GM06990 (cell line): ENCODE measurements at regions not wholly inside any gene's neighbourhood (a gene's known extent, or its start where the extent isn't known, plus 50 kb on each side); places are given as distances from the start of the nearest gene placed in this dataset.

Experiments
- DNase-seq: peaks from one replicate; pipeline ENCODE4 v3.0.0-alpha.2; 2011; ENCODE audit not compliant: insufficient read length; ENCODE audit errors: extremely low read depth
- H3K27me3 ChIP-seq: replicated peaks from 2 replicates; pipeline ENCODE4 v1.6.0; 2011; ENCODE audit warnings: low read length; ENCODE audit not compliant: control insufficient read depth, insufficient read depth
- H3K36me3 ChIP-seq: 2 replicates; pipeline ENCODE4 v1.5.1; 2011; ENCODE audit warnings: low read length; ENCODE audit not compliant: control insufficient read depth, insufficient read depth
- H3K4me3 ChIP-seq: replicated peaks from 2 replicates; pipeline ENCODE4 v1.5.1; 2011; ENCODE audit warnings: low read depth, mild to moderate bottlenecking, control low read depth, low read length
- TF ChIP-seq, protein P1 (sequence below): IDR thresholded peaks from 2 replicates; pipeline ENCODE4 v1.5.1; 2011; ENCODE audit warnings: low read length, control low read depth, mild to moderate bottlenecking, inconsistent platforms; ENCODE audit not compliant: insufficient read depth, poor library complexity, severe bottlenecking

DNA sequence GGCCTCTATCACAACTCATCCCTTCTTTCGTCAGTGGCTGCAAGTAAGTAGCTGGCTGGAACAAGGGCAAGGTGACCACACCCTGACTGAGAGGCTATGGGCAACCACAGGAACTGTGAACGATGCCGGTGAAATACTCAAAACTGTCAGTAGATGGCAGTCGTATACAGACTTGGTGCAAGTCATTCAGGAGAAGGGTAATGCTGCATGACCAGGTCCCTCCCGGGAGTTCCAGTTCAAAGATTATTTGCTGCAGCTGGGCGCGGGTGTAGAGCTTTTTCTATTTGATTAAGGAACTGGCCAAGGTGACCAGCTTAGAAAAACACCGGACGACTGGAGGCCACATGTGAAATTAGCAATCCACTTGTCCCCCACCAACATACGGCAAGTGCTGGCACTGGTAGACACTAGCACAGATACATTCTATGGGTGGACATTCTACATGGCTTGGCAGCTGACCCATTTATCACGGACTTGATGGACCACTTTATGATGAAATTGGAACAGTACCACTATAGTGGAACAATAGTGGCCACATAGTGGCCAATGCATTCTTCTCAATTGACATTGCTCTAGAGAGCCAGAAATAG is 726.6 kb downstream of the TRAM1L1 start:
- H3K36me3 ChIP-seq: no peaks in the 10 kb centered on the region
- TF ChIP-seq, protein P1, sequence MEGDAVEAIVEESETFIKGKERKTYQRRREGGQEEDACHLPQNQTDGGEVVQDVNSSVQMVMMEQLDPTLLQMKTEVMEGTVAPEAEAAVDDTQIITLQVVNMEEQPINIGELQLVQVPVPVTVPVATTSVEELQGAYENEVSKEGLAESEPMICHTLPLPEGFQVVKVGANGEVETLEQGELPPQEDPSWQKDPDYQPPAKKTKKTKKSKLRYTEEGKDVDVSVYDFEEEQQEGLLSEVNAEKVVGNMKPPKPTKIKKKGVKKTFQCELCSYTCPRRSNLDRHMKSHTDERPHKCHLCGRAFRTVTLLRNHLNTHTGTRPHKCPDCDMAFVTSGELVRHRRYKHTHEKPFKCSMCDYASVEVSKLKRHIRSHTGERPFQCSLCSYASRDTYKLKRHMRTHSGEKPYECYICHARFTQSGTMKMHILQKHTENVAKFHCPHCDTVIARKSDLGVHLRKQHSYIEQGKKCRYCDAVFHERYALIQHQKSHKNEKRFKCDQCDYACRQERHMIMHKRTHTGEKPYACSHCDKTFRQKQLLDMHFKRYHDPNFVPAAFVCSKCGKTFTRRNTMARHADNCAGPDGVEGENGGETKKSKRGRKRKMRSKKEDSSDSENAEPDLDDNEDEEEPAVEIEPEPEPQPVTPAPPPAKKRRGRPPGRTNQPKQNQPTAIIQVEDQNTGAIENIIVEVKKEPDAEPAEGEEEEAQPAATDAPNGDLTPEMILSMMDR: peak; percentile 72
- no peaks in the 10 kb centered on the region for H3K27me3 ChIP-seq
- DNase-seq: peak; percentile 10
- H3K4me3 ChIP-seq: no peak overlapping the region

DNA sequence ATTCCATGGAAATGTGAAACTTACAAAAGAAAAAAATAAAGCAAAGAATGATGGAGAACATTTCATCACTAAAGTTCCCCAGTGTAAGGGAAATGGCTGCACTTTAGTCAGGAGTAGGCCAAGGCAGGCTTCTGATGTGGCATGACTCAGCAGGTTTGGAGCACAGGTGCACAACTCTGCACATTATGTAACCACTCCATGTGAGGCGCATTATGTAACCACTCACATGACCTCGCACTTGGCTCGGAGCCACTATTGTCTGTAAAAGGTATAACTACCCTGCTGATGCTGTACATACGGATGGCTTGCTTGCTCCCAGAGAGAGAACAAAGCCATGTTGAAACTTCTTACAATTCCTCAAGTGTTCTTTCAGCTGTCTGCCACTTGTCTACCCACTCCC is 727.6 kb downstream of the TRAM1L1 start:
- H3K36me3 ChIP-seq: no peaks in the 10 kb centered on the region
- no peak overlapping the region for H3K4me3 ChIP-seq
- H3K27me3 ChIP-seq: no peaks in the 10 kb centered on the region
- DNase-seq: no peak
- TF ChIP-seq, protein P1: no peak

DNA sequence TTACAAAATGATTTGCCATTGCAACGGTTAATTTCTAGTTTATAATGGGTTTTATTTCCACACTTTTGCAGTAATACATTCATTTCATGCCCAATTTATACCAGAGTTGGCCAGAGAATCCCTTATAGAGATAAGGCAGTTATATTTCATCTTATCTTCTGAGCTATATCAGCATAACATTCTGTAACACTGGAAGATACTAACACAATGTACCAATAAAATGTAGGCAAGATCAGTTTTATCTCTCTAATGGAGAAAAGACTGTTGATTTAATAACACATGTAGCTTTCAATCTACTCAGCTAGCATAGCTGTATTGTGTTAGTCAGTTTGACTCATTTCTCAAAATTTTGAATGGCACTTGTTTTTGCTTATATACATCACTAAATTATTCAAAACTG is 738.6 kb downstream of the TRAM1L1 start:
- Histone ChIP-seq H3K36me3 (no peaks in the 10 kb centered on the region), H3K4me3 (no peak overlapping the region), H3K27me3 (no peaks in the 10 kb centered on the region)
- TF ChIP-seq, protein P1: no peak
- DNase-seq: no peak

- no peak overlapping the region for H3K4me3 ChIP-seq
- H3K27me3 ChIP-seq: no peaks in the 10 kb centered on the region
- TF ChIP-seq, protein P1: no peak
- DNase-seq: no peak
- H3K36me3 ChIP-seq: no peaks in the 10 kb centered on the region
Observed at GRCh38 chr4:116343809-116344208, 741.6 kb downstream of the TRAM1L1 start.

DNA sequence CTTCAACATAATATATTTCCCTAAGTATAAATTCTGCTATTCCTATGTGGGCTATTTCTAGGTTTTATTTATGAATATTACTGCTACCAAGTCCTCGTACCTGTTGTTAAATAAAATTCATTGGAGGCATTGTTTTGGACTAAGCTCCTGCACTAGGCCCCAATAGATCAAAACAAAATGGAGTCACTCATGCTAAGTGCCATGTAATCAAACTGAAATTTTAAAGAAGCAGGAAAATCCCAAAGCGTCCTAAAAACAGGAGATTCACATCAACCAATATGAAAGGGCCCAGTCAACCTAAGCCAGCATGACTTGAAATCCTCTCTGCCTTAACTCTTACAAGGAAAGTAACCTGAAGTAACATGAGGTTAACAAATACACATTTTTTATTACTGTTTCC is 743.2 kb downstream of the TRAM1L1 start:
- Histone ChIP-seq H3K36me3 (no peaks in the 10 kb centered on the region), H3K4me3 (no peak overlapping the region), H3K27me3 (no peaks in the 10 kb centered on the region)
- DNase-seq: no peak
- TF ChIP-seq, protein P1: no peak

DNA sequence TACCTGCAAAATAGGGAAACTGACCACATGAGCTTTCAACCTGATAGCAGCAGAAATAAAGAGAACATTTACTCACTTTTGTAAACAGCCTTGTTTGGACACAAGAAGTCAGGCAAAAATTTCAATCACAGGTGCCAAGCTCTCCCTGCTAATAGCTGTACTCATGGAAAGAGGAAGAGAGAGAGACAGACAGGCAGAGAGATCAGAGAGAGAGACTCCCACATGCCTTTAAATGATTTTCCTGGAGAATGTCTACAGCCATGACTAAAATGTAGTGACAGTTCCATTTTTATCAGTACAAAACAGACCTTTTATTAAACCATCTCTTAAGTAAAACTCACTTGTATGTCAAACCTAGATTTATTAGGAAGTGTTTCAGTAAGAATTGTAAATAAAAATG is 752.9 kb downstream of the TRAM1L1 start:
- Histone ChIP-seq H3K27me3 (no peaks in the 10 kb centered on the region), H3K36me3 (no peaks in the 10 kb centered on the region), H3K4me3 (no peak overlapping the region)
- DNase-seq: no peak
- TF ChIP-seq, protein P1: no peak
